ENCODE measurements at regions not wholly inside any gene's neighbourhood (a gene's known extent, or its start where the extent isn't known, plus 50 kb on each side); places are given as distances from the start of the nearest gene placed in this dataset.

GRCh38 chr18:2412996-2413751, 158.1 kb downstream of the METTL4 start:
- H3K4me1 ChIP-seq (ENCODE audit: insufficient read depth, low read length), result no peaks in the 10 kb centered on the region
- no peak overlapping the region for H2AFZ ChIP-seq (ENCODE audit: low read depth, low read length)
- H3K36me3 ChIP-seq (ENCODE audit: insufficient read depth, low read length), result no peaks in the 10 kb centered on the region
- no peak for DNase-seq
- H3K9ac ChIP-seq (ENCODE audit: low read depth, low read length), result no peak overlapping the region
- TF ChIP-seq CTCF (IDR thresholded peaks at IDR 0.05; ENCODE audit: borderline replicate concordance, extremely low read depth, low read length, poor library complexity, severe bottlenecking) (no peak), EZH2 (IDR thresholded peaks at IDR 0.05; ENCODE audit: borderline replicate concordance, low read depth, low read length, severe bottlenecking) (no peak)
- no peak for ATAC-seq (ENCODE audit: insufficient read depth, low read depth)
- no peak overlapping the region for H3K27ac ChIP-seq (ENCODE audit: low read length)
- H3K4me3 ChIP-seq (ENCODE audit: low read depth in 1 of 2, low read length in 2 of 2), result no peak overlapping the region
- H3K9me3 ChIP-seq (ENCODE audit: insufficient read depth, low read length, severe bottlenecking), result no peaks in the 10 kb centered on the region
- no peak overlapping the region for H3K4me2 ChIP-seq (ENCODE audit: insufficient read depth, low read length)
- no peaks in the 10 kb centered on the region for H3K79me2 ChIP-seq (ENCODE audit: insufficient read depth, low read length)
- H4K20me1 ChIP-seq (ENCODE audit: insufficient read depth, low read length), result no peaks in the 10 kb centered on the region
- H3K27me3 ChIP-seq (ENCODE audit: insufficient read depth, low read length, poor library complexity), result peaks cover 8% of the 10 kb centered on the region

- Histone ChIP-seq H2AFZ (ENCODE audit: low read depth, low read length) (no peak overlapping the region), H3K4me3 (ENCODE audit: low read depth in 1 of 2, low read length in 2 of 2) (no peak overlapping the region), H3K9me3 (ENCODE audit: insufficient read depth, low read length, severe bottlenecking) (no peaks in the 10 kb centered on the region), H3K9ac (ENCODE audit: low read depth, low read length) (no peak overlapping the region), H3K4me2 (ENCODE audit: insufficient read depth, low read length) (no peak overlapping the region), H3K4me1 (ENCODE audit: insufficient read depth, low read length) (no peaks in the 10 kb centered on the region), H3K27me3 (ENCODE audit: insufficient read depth, low read length, poor library complexity) (peaks cover 6% of the 10 kb centered on the region), H4K20me1 (ENCODE audit: insufficient read depth, low read length) (no peaks in the 10 kb centered on the region), H3K79me2 (ENCODE audit: insufficient read depth, low read length) (no peaks in the 10 kb centered on the region), H3K27ac (ENCODE audit: low read length) (no peak overlapping the region), H3K36me3 (ENCODE audit: insufficient read depth, low read length) (no peaks in the 10 kb centered on the region)
- DNase-seq, result no peak
- TF ChIP-seq CTCF (IDR thresholded peaks at IDR 0.05; ENCODE audit: borderline replicate concordance, extremely low read depth, low read length, poor library complexity, severe bottlenecking) (no peak), EZH2 (IDR thresholded peaks at IDR 0.05; ENCODE audit: borderline replicate concordance, low read depth, low read length, severe bottlenecking) (no peak)
- no peak for ATAC-seq (ENCODE audit: insufficient read depth, low read depth)
Measured at GRCh38 chr18:2414235-2414634, 157.1 kb downstream of the METTL4 start.

GRCh38 chr18:2415656-2416055, 155.6 kb downstream of the METTL4 start:
- H3K4me1 ChIP-seq (ENCODE audit: insufficient read depth, low read length), result no peaks in the 10 kb centered on the region
- no peaks in the 10 kb centered on the region for H3K36me3 ChIP-seq (ENCODE audit: insufficient read depth, low read length)
- no peak overlapping the region for H3K4me2 ChIP-seq (ENCODE audit: insufficient read depth, low read length)
- H3K27ac ChIP-seq (ENCODE audit: low read length), result no peak overlapping the region
- no peaks in the 10 kb centered on the region for H3K79me2 ChIP-seq (ENCODE audit: insufficient read depth, low read length)
- H3K9me3 ChIP-seq (ENCODE audit: insufficient read depth, low read length, severe bottlenecking), result no peaks in the 10 kb centered on the region
- no peak overlapping the region for H2AFZ ChIP-seq (ENCODE audit: low read depth, low read length)
- ATAC-seq (ENCODE audit: insufficient read depth, low read depth) (no peak), DNase-seq (no peak)
- TF ChIP-seq CTCF (IDR thresholded peaks at IDR 0.05; ENCODE audit: borderline replicate concordance, extremely low read depth, low read length, poor library complexity, severe bottlenecking) (no peak), EZH2 (IDR thresholded peaks at IDR 0.05; ENCODE audit: borderline replicate concordance, low read depth, low read length, severe bottlenecking) (no peak)
- H3K9ac ChIP-seq (ENCODE audit: low read depth, low read length), result no peak overlapping the region
- H3K4me3 ChIP-seq (ENCODE audit: low read depth in 1 of 2, low read length in 2 of 2), result no peak overlapping the region
- H4K20me1 ChIP-seq (ENCODE audit: insufficient read depth, low read length), result no peaks in the 10 kb centered on the region
- peaks cover 10% of the 10 kb centered on the region for H3K27me3 ChIP-seq (ENCODE audit: insufficient read depth, low read length, poor library complexity)

All from DND-41 (cell line).